ENCODE measurements at regions not wholly inside any gene's neighbourhood (a gene's known extent, or its start where the extent isn't known, plus 50 kb on each side); places are given as distances from the start of the nearest gene placed in this dataset.
A peak's percentile ranks its signal among the peaks of the same experiment; 100 is the strongest.

- H3K4me3 Mint-ChIP-seq (ENCODE audit: unreplicated experiment) = no peak overlapping the region
- H3K27me3 Mint-ChIP-seq (ENCODE audit: unreplicated experiment) = peaks cover 5% of the 10 kb centered on the region
- H3K4me1 Mint-ChIP-seq (ENCODE audit: unreplicated experiment) = peaks cover 13% of the 10 kb centered on the region
- TF ChIP-seq CTCF (IDR thresholded peaks at IDR 0.05; ENCODE audit: unreplicated experiment) = no peak
- DNase-seq (ENCODE audit: low spot score) = no peak
- no peak overlapping the region for H3K27ac Mint-ChIP-seq (ENCODE audit: unreplicated experiment)
- no peaks in the 10 kb centered on the region for H3K36me3 Mint-ChIP-seq (ENCODE audit: low read depth, unreplicated experiment)
- no peaks in the 10 kb centered on the region for H3K9me3 Mint-ChIP-seq (ENCODE audit: unreplicated experiment)
These were observed 370.6 kb upstream of the CADM1 start for GRCh38 chr11:115874843-115875242.

GRCh38 chr11:115873813-115874212 lies 369.6 kb upstream of the CADM1 start:
- no peak overlapping the region for H3K4me3 Mint-ChIP-seq (ENCODE audit: unreplicated experiment)
- TF ChIP-seq CTCF (IDR thresholded peaks at IDR 0.05; ENCODE audit: unreplicated experiment) = no peak
- no peaks in the 10 kb centered on the region for H3K9me3 Mint-ChIP-seq (ENCODE audit: unreplicated experiment)
- no peaks in the 10 kb centered on the region for H3K36me3 Mint-ChIP-seq (ENCODE audit: low read depth, unreplicated experiment)
- H3K4me1 Mint-ChIP-seq (ENCODE audit: unreplicated experiment) = peaks cover 13% of the 10 kb centered on the region
- DNase-seq (ENCODE audit: low spot score) = no peak
- H3K27ac Mint-ChIP-seq (ENCODE audit: unreplicated experiment) = no peak overlapping the region
- H3K27me3 Mint-ChIP-seq (ENCODE audit: unreplicated experiment) = peaks cover 8% of the 10 kb centered on the region

- TF ChIP-seq CTCF (IDR thresholded peaks at IDR 0.05; ENCODE audit: unreplicated experiment) = no peak
- peaks cover 13% of the 10 kb centered on the region for H3K4me1 Mint-ChIP-seq (ENCODE audit: unreplicated experiment)
- peaks cover 8% of the 10 kb centered on the region for H3K27me3 Mint-ChIP-seq (ENCODE audit: unreplicated experiment)
- H3K9me3 Mint-ChIP-seq (ENCODE audit: unreplicated experiment) = no peaks in the 10 kb centered on the region
- H3K4me3 Mint-ChIP-seq (ENCODE audit: unreplicated experiment) = no peak overlapping the region
- no peak overlapping the region for H3K27ac Mint-ChIP-seq (ENCODE audit: unreplicated experiment)
- DNase-seq (ENCODE audit: low spot score) = no peak
- H3K36me3 Mint-ChIP-seq (ENCODE audit: low read depth, unreplicated experiment) = no peaks in the 10 kb centered on the region
These were observed 368.2 kb upstream of the CADM1 start for GRCh38 chr11:115872416-115872815.

- H3K9me3 Mint-ChIP-seq (ENCODE audit: unreplicated experiment) = no peaks in the 10 kb centered on the region
- DNase-seq (ENCODE audit: low spot score) = no peak
- peaks cover 13% of the 10 kb centered on the region for H3K4me1 Mint-ChIP-seq (ENCODE audit: unreplicated experiment)
- no peak overlapping the region for H3K4me3 Mint-ChIP-seq (ENCODE audit: unreplicated experiment)
- no peak overlapping the region for H3K27ac Mint-ChIP-seq (ENCODE audit: unreplicated experiment)
- peaks cover 8% of the 10 kb centered on the region for H3K27me3 Mint-ChIP-seq (ENCODE audit: unreplicated experiment)
- no peaks in the 10 kb centered on the region for H3K36me3 Mint-ChIP-seq (ENCODE audit: low read depth, unreplicated experiment)
- no peak for TF ChIP-seq CTCF (IDR thresholded peaks at IDR 0.05; ENCODE audit: unreplicated experiment)
These were observed 367.0 kb upstream of the CADM1 start for GRCh38 chr11:115871161-115871760.

- Mint-ChIP-seq H3K27me3 (ENCODE audit: unreplicated experiment) (peaks cover 8% of the 10 kb centered on the region), H3K9me3 (ENCODE audit: unreplicated experiment) (no peaks in the 10 kb centered on the region), H3K36me3 (ENCODE audit: low read depth, unreplicated experiment) (no peaks in the 10 kb centered on the region), H3K4me3 (ENCODE audit: unreplicated experiment) (no peak overlapping the region), H3K27ac (ENCODE audit: unreplicated experiment) (no peak overlapping the region), H3K4me1 (ENCODE audit: unreplicated experiment) (peaks cover 13% of the 10 kb centered on the region)
- DNase-seq (ENCODE audit: low spot score) = peak; percentile 58
- peak; percentile 59 for TF ChIP-seq CTCF (IDR thresholded peaks at IDR 0.05; ENCODE audit: unreplicated experiment)
These were observed 365.7 kb upstream of the CADM1 start for GRCh38 chr11:115869780-115870431.

All from endothelial cell (in vitro differentiated cells).